Trophoblast cell (in vitro differentiated cells and primary cell): ENCODE measurements at regions not wholly inside any gene's neighbourhood (a gene's known extent, or its start where the extent isn't known, plus 50 kb on each side); places are given as distances from the start of the nearest gene placed in this dataset.

Experiments used
- DNase-seq, 2 donors: peaks; one replicate each; pipeline ENCODE4 v3.0.0-alpha.2; 2016
- H2AFZ ChIP-seq: 2 replicates; pipeline ENCODE4 v1.6.1; 2013; ENCODE audit warnings: low read length, moderate library complexity, mild to moderate bottlenecking; ENCODE audit not compliant: insufficient read depth, poor library complexity
- H2AK5ac ChIP-seq: 2 replicates; pipeline ENCODE4 v1.6.1; 2013; ENCODE audit warnings: mild to moderate bottlenecking, low read length
- H2BK120ac ChIP-seq: 2 replicates; pipeline ENCODE4 v1.6.1; 2013; ENCODE audit warnings: low read length, mild to moderate bottlenecking, moderate library complexity; ENCODE audit not compliant: insufficient read depth, poor library complexity
- H2BK12ac ChIP-seq: 2 replicates; pipeline ENCODE4 v1.6.1; 2013; ENCODE audit warnings: mild to moderate bottlenecking, low read length, moderate library complexity
- H2BK5ac ChIP-seq: 2 replicates; pipeline ENCODE4 v1.6.1; 2013; ENCODE audit warnings: low read length, low read depth, moderate library complexity, mild to moderate bottlenecking; ENCODE audit not compliant: poor library complexity
- H3K14ac ChIP-seq: 2 replicates; pipeline ENCODE4 v1.6.1; 2013; ENCODE audit warnings: mild to moderate bottlenecking, low read length
- H3K18ac ChIP-seq: 2 replicates; pipeline ENCODE4 v1.6.1; 2013; ENCODE audit warnings: mild to moderate bottlenecking, low read length
- H3K23ac ChIP-seq: 2 replicates; pipeline ENCODE4 v1.6.1; 2013; ENCODE audit warnings: low read length
- H3K27ac ChIP-seq: 2 replicates; pipeline ENCODE4 v1.5.1; 2013; ENCODE audit warnings: low read depth, mild to moderate bottlenecking, inconsistent platforms, low read length, moderate library complexity
- H3K27me3 ChIP-seq: 2 replicates; pipeline ENCODE4 v1.6.1; 2013; ENCODE audit warnings: inconsistent platforms, mild to moderate bottlenecking, low read length, moderate library complexity; ENCODE audit not compliant: insufficient read depth
- H3K36me3 ChIP-seq, 2 experiments: 1 replicate in 1 of 2; 2 replicates in 1 of 2; pipeline ENCODE4 v1.6.1; 2013; ENCODE audit warnings: low read length in 2 of 2, mild to moderate bottlenecking in 2 of 2, moderate library complexity in 1 of 2; ENCODE audit not compliant: insufficient read depth in 2 of 2, control insufficient read depth in 1 of 2
- H3K4ac ChIP-seq: 2 replicates; pipeline ENCODE4 v1.6.1; 2013; ENCODE audit warnings: low read depth, mild to moderate bottlenecking, low read length, moderate library complexity
- H3K4me1 ChIP-seq, 2 experiments: 1 replicate in 1 of 2; 2 replicates in 1 of 2; pipeline ENCODE4 v1.6.1; 2013; ENCODE audit warnings: low read length in 2 of 2, mild to moderate bottlenecking in 2 of 2, moderate library complexity in 1 of 2; ENCODE audit not compliant: insufficient read depth in 2 of 2, control insufficient read depth in 1 of 2
- H3K4me2 ChIP-seq: 2 replicates; pipeline ENCODE4 v1.6.1; 2013; ENCODE audit warnings: inconsistent platforms, mild to moderate bottlenecking, low read length, moderate library complexity
- H3K4me3 ChIP-seq: 2 replicates; pipeline ENCODE4 v1.5.1; 2013; ENCODE audit warnings: mild to moderate bottlenecking, low read depth, low read length, inconsistent platforms
- H3K79me1 ChIP-seq: one replicate; pipeline ENCODE4 v1.6.1; 2013; ENCODE audit warnings: low read length
- H3K79me2 ChIP-seq: 2 replicates; pipeline ENCODE4 v1.6.1; 2013; ENCODE audit warnings: low read length, mild to moderate bottlenecking; ENCODE audit not compliant: control insufficient read depth, insufficient read depth, poor library complexity
- H3K9ac ChIP-seq: 2 replicates; pipeline ENCODE4 v1.6.1; 2013; ENCODE audit warnings: mild to moderate bottlenecking, low read length
- H3K9me3 ChIP-seq: 2 replicates; pipeline ENCODE4 v1.6.1; 2013; ENCODE audit warnings: low read depth, mild to moderate bottlenecking, control low read depth, inconsistent platforms, low read length; ENCODE audit not compliant: insufficient read depth
- H4K12ac ChIP-seq: 2 replicates; pipeline ENCODE4 v1.6.1; 2013; ENCODE audit warnings: low read depth, mild to moderate bottlenecking, low read length, moderate library complexity
- H4K8ac ChIP-seq: 2 replicates; pipeline ENCODE4 v1.6.1; 2013; ENCODE audit warnings: low read depth, mild to moderate bottlenecking, low read length, moderate library complexity
- H4K91ac ChIP-seq: one replicate; pipeline ENCODE4 v1.6.1; 2013; ENCODE audit warnings: low read depth, mild to moderate bottlenecking, low read length, moderate library complexity
- WGBS: extraction: QIAGEN DNeasy Blood & Tissue Kit; methylation state at CpG from one replicate; pipeline ENCODE4 v1.1.7; 2013; ENCODE audit warnings: missing lambda C conversion rate; ENCODE audit not compliant: insufficient read length, insufficient coverage; ENCODE audit errors: extremely low coverage; 5-methylcytosine and 5-hydroxymethylcytosine counted together

GRCh38 chr2:120829633-120830025 lies 94.0 kb downstream of the GLI2 start:
- Histone ChIP-seq H3K27me3 (no peaks in the 10 kb centered on the region), H3K9me3 (peaks cover 6% of the 10 kb centered on the region), H2BK5ac (no peak overlapping the region), H3K4ac (no peak overlapping the region), H3K18ac (no peak overlapping the region), H4K8ac (no peak overlapping the region), H3K9ac (no peak overlapping the region), H4K91ac (no peak overlapping the region), H2BK120ac (no peak overlapping the region), H3K36me3 (peaks cover 0 to 2% of the 10 kb centered on the region in 2 experiments), H3K27ac (no peak overlapping the region), H3K23ac (no peak overlapping the region), H2AFZ (no peak overlapping the region), H3K14ac (no peak overlapping the region), H3K79me2 (no peaks in the 10 kb centered on the region), H2BK12ac (no peak overlapping the region), H3K79me1 (no peaks in the 10 kb centered on the region), H2AK5ac (no peak overlapping the region), H4K12ac (no peak overlapping the region), H3K4me3 (no peak overlapping the region), H3K4me2 (no peak overlapping the region), H3K4me1 (peaks cover 0 to 3% of the 10 kb centered on the region in 2 experiments)
- WGBS, result no CpG with 5 or more reads among the region's 6 CpGs
- no peak for DNase-seq

GRCh38 chr2:120830096-120830830 lies 94.6 kb downstream of the GLI2 start:
- Histone ChIP-seq H3K79me2 (no peaks in the 10 kb centered on the region), H3K23ac (no peak overlapping the region), H4K8ac (no peak overlapping the region), H2AK5ac (no peak overlapping the region), H4K12ac (no peak overlapping the region), H3K9ac (no peak overlapping the region), H3K79me1 (no peaks in the 10 kb centered on the region), H4K91ac (no peak overlapping the region), H3K4me3 (no peak overlapping the region), H3K4me1 (peaks cover 0 to 2% of the 10 kb centered on the region in 2 experiments), H2AFZ (no peak overlapping the region), H3K18ac (no peak overlapping the region), H3K27ac (no peak overlapping the region), H3K9me3 (peaks cover 4% of the 10 kb centered on the region), H3K14ac (no peak overlapping the region), H3K4me2 (no peak overlapping the region), H3K36me3 (peaks cover 0 to 2% of the 10 kb centered on the region in 2 experiments), H2BK5ac (no peak overlapping the region), H3K27me3 (no peaks in the 10 kb centered on the region), H3K4ac (no peak overlapping the region), H2BK120ac (no peak overlapping the region), H2BK12ac (no peak overlapping the region)
- WGBS, result no CpG with 5 or more reads among the region's 11 CpGs
- no peak for DNase-seq

GRCh38 chr2:120831086-120831485 lies 95.4 kb downstream of the GLI2 start:
- Histone ChIP-seq H4K12ac (no peak overlapping the region), H2BK120ac (no peak overlapping the region), H3K79me1 (no peaks in the 10 kb centered on the region), H2BK5ac (no peak overlapping the region), H3K4ac (no peak overlapping the region), H2AFZ (no peak overlapping the region), H3K4me1 (no peaks in the 10 kb centered on the region), H3K4me3 (no peak overlapping the region), H3K14ac (no peak overlapping the region), H2BK12ac (no peak overlapping the region), H3K4me2 (no peak overlapping the region), H4K8ac (no peak overlapping the region), H3K36me3 (peaks cover 0 to 2% of the 10 kb centered on the region in 2 experiments), H3K23ac (no peak overlapping the region), H4K91ac (no peak overlapping the region), H2AK5ac (no peak overlapping the region), H3K79me2 (no peaks in the 10 kb centered on the region), H3K9me3 (peaks cover 2% of the 10 kb centered on the region), H3K27ac (no peak overlapping the region), H3K18ac (no peak overlapping the region), H3K27me3 (no peaks in the 10 kb centered on the region), H3K9ac (no peak overlapping the region)
- DNase-seq, result no peak
- no CpG with 5 or more reads among the region's 2 CpGs for WGBS

- Histone ChIP-seq H3K27ac (no peak overlapping the region), H3K9ac (no peak overlapping the region), H2AK5ac (no peak overlapping the region), H2BK12ac (no peak overlapping the region), H4K12ac (no peak overlapping the region), H3K4me1 (no peaks in the 10 kb centered on the region), H3K18ac (no peak overlapping the region), H3K4me3 (no peak overlapping the region), H3K79me1 (no peaks in the 10 kb centered on the region), H3K27me3 (no peaks in the 10 kb centered on the region), H2BK5ac (no peak overlapping the region), H3K4me2 (no peak overlapping the region), H2BK120ac (no peak overlapping the region), H4K8ac (no peak overlapping the region), H3K14ac (no peak overlapping the region), H3K4ac (no peak overlapping the region), H3K23ac (no peak overlapping the region), H2AFZ (no peak overlapping the region), H4K91ac (no peak overlapping the region), H3K79me2 (no peaks in the 10 kb centered on the region), H3K9me3 (peaks cover 2% of the 10 kb centered on the region), H3K36me3 (peaks cover 0 to 2% of the 10 kb centered on the region in 2 experiments)
- no CpG with 5 or more reads among the region's 6 CpGs for WGBS
- DNase-seq, result no peak
Measured at GRCh38 chr2:120831891-120832290, 96.2 kb downstream of the GLI2 start.
